ENCODE measurements at regions not wholly inside any gene's neighbourhood (a gene's known extent, or its start where the extent isn't known, plus 50 kb on each side); places are given as distances from the start of the nearest gene placed in this dataset.

DNA sequence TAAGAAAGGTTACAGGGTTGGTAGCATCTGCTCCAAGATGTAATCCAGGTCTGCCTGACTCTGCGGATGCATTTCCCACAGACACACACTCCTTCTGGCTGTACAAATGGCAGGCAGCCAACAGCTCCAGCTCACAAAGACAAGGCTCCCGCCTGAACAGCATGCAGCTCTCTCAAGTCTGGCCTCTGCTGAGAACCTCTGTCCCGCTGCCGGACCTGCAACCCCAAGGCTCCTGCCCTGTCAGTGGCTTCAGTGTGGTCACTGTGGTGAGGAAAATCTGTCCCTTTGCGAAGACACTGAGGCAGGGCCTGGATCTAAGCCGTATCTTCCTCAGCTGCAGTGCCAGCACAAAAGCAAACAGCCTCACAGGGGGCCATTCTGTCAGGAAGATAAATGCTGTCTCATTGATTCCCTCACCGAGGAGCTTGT, 469.3 kb upstream of the MEX3C start:
- H3K4me3 ChIP-seq (replicated peaks in 1 of 3; ENCODE audit: low read depth in 2 of 3, low read length in 3 of 3): no peak overlapping the region
- no peak overlapping the region for H2AFZ ChIP-seq (ENCODE audit: insufficient read depth, low read depth, low read length, poor library complexity, severe bottlenecking)
- peaks cover 2 to 5% (median 3%) of the 10 kb centered on the region in 3 donors for H3K27me3 Mint-ChIP-seq (ENCODE audit: low read depth in 3 of 3)
- DNase-seq: no peak
- H3K9ac ChIP-seq (ENCODE audit: insufficient read depth, low read length, poor library complexity, severe bottlenecking): no peak overlapping the region
- peaks cover 2% of the 10 kb centered on the region for H3K4me1 Mint-ChIP-seq
- TF ChIP-seq, protein P1, sequence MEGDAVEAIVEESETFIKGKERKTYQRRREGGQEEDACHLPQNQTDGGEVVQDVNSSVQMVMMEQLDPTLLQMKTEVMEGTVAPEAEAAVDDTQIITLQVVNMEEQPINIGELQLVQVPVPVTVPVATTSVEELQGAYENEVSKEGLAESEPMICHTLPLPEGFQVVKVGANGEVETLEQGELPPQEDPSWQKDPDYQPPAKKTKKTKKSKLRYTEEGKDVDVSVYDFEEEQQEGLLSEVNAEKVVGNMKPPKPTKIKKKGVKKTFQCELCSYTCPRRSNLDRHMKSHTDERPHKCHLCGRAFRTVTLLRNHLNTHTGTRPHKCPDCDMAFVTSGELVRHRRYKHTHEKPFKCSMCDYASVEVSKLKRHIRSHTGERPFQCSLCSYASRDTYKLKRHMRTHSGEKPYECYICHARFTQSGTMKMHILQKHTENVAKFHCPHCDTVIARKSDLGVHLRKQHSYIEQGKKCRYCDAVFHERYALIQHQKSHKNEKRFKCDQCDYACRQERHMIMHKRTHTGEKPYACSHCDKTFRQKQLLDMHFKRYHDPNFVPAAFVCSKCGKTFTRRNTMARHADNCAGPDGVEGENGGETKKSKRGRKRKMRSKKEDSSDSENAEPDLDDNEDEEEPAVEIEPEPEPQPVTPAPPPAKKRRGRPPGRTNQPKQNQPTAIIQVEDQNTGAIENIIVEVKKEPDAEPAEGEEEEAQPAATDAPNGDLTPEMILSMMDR (IDR thresholded peaks at IDR 0.05): no peak
- no peaks in the 10 kb centered on the region for H3K9me3 ChIP-seq (replicated peaks in 1 of 2; ENCODE audit: control insufficient read depth in 1 of 2, insufficient read depth in 1 of 2, low read length in 2 of 2)
- no peak overlapping the region for H3K27ac ChIP-seq (ENCODE audit: low read depth in 1 of 2, low read length in 2 of 2)
- H3K27me3 ChIP-seq (ENCODE audit: control insufficient read depth in 2 of 2, insufficient read depth in 2 of 2, low read length in 2 of 2): no peaks in the 10 kb centered on the region
- no peak overlapping the region for H3K4me2 ChIP-seq (replicated peaks; ENCODE audit: extremely low read depth, low read length, poor library complexity, severe bottlenecking)
- no peaks in the 10 kb centered on the region for H3K36me3 Mint-ChIP-seq
- peak overlapping the region in 1 of 7 donors; percentile 11 for H3K27ac Mint-ChIP-seq
- intact Hi-C loops (cut with micrococcal nuclease): no loop called here
- no peaks in the 10 kb centered on the region for H3K79me2 ChIP-seq (ENCODE audit: insufficient read depth, low read length)
- no peak overlapping the region for H3K4me3 Mint-ChIP-seq
- no peaks in the 10 kb centered on the region for H3K4me1 ChIP-seq (ENCODE audit: control insufficient read depth in 1 of 2, insufficient read depth in 2 of 2, low read length in 2 of 2)
- no peaks in the 10 kb centered on the region for H3K36me3 ChIP-seq (replicated peaks in 1 of 2; ENCODE audit: control insufficient read depth in 1 of 2, insufficient read depth in 2 of 2, low read length in 2 of 2)
- 56% methylated on average over 3 of the region's 7 CpGs for WGBS (ENCODE audit: insufficient coverage)
- peaks cover 0 to 1% (median 0%) of the 10 kb centered on the region in 7 donors for H3K9me3 Mint-ChIP-seq
- H4K20me1 ChIP-seq (ENCODE audit: insufficient read depth, low read length): no peaks in the 10 kb centered on the region

DNA sequence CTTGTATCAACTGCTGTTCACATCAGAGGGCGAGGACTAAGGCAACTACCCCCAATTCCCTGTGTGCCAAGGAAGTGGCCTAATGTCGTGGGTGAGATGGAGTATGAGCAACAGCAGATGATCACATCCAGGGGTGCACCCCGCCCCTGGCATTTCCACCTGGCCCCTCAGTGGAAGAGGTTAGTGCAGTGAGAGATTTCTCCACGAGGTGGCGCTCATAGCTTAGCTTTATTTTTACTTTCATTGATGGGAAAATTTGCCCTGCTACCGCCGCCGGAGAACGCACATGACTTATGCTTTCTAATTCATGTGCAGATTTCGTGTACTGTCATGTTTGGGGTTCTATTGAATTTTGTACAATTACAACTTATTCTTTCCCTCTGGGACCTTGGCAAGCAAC, 470.6 kb upstream of the MEX3C start:
- H3K36me3 ChIP-seq (replicated peaks in 1 of 2; ENCODE audit: control insufficient read depth in 1 of 2, insufficient read depth in 2 of 2, low read length in 2 of 2): no peaks in the 10 kb centered on the region
- Mint-ChIP-seq H3K27ac (no peak overlapping the region), H3K36me3 (no peaks in the 10 kb centered on the region), H3K9me3 (peaks cover 0 to 1% (median 0%) of the 10 kb centered on the region in 7 donors), H3K4me3 (no peak overlapping the region), H3K4me1 (peaks cover 2% of the 10 kb centered on the region), H3K27me3 (ENCODE audit: low read depth in 3 of 3) (peaks cover 2 to 3% (median 3%) of the 10 kb centered on the region in 3 donors)
- no peaks in the 10 kb centered on the region for H3K4me1 ChIP-seq (ENCODE audit: control insufficient read depth in 1 of 2, insufficient read depth in 2 of 2, low read length in 2 of 2)
- H3K27me3 ChIP-seq (ENCODE audit: control insufficient read depth in 2 of 2, insufficient read depth in 2 of 2, low read length in 2 of 2): no peaks in the 10 kb centered on the region
- H3K4me2 ChIP-seq (replicated peaks; ENCODE audit: extremely low read depth, low read length, poor library complexity, severe bottlenecking): no peak overlapping the region
- no peak overlapping the region for H3K4me3 ChIP-seq (replicated peaks in 1 of 3; ENCODE audit: low read depth in 2 of 3, low read length in 3 of 3)
- 14% methylated on average over 3 of the region's 10 CpGs for WGBS (ENCODE audit: insufficient coverage)
- TF ChIP-seq, protein P1 (IDR thresholded peaks at IDR 0.05): peak; percentile 68
- no peaks in the 10 kb centered on the region for H3K79me2 ChIP-seq (ENCODE audit: insufficient read depth, low read length)
- no peak overlapping the region for H3K27ac ChIP-seq (ENCODE audit: low read depth in 1 of 2, low read length in 2 of 2)
- no peaks in the 10 kb centered on the region for H3K9me3 ChIP-seq (replicated peaks in 1 of 2; ENCODE audit: control insufficient read depth in 1 of 2, insufficient read depth in 1 of 2, low read length in 2 of 2)
- intact Hi-C loops (cut with micrococcal nuclease): no loop called here
- H4K20me1 ChIP-seq (ENCODE audit: insufficient read depth, low read length): no peaks in the 10 kb centered on the region
- H3K9ac ChIP-seq (ENCODE audit: insufficient read depth, low read length, poor library complexity, severe bottlenecking): no peak overlapping the region
- H2AFZ ChIP-seq (ENCODE audit: insufficient read depth, low read depth, low read length, poor library complexity, severe bottlenecking): no peak overlapping the region
- peak in 1 of 3 donors; percentile 4 for DNase-seq

Data from CD14-positive monocyte (primary cell).